SH-SY5Y (cell line): ENCODE measurements at regions not wholly inside any gene's neighbourhood (a gene's known extent, or its start where the extent isn't known, plus 50 kb on each side); places are given as distances from the start of the nearest gene placed in this dataset.

Experiments
- GATA2 ChIP-seq: IDR thresholded peaks from 2 replicates; pipeline ENCODE4 v1.6.1; 2011; ENCODE audit warnings: mild to moderate bottlenecking, low read depth, low read length
- GATA3 ChIP-seq: IDR thresholded peaks from 2 replicates; pipeline ENCODE4 v1.6.1; 2011; ENCODE audit warnings: low read depth, mild to moderate bottlenecking, low read length, moderate library complexity

DNA sequence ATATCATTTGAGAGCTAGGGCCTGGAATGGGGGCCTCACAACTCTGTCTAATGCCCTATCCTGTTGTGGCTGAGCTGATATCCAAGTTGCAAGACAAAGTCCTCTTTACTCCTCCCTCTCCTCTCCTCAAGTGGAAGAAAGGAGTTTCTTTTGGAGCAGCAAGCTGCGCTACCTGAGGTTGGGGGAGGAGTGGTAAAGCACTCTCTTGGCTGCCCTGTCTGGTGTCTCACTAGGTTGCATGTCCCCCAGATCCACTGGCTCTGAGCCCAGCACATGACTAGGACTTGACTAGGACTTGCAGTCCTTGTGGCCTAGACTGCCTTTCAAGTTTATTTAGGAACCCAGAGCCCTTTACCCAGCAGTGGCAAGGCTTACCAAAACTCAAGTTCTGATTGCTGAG is 141.1 kb upstream of the SETMAR start:
- TF ChIP-seq GATA2 (no peak), GATA3 (no peak)
